Hematopoietic multipotent progenitor cell treated with erythropoietin and hydrocortisone succinate and interleukin-3 and kit ligand, for 15 days (in vitro differentiated cells): ENCODE measurements at regions not wholly inside any gene's neighbourhood (a gene's known extent, or its start where the extent isn't known, plus 50 kb on each side); places are given as distances from the start of the nearest gene placed in this dataset.
"Not testable (repeated sequence)": the region's sequence is repeated elsewhere in the genome, so short reads cannot be mapped to it uniquely, and the experiment has no call there.

ENCODE experiments used
- DNase-seq: peaks from one replicate; pipeline ENCODE4 v3.0.0-alpha.2; 2015; ENCODE audit warnings: low spot score

- DNase-seq, result no peak
These were observed 400.8 kb downstream of the REEP3 start for GRCh38 chr10:63921908-63922467.

GRCh38 chr10:63922468-63923284 lies 401.5 kb downstream of the REEP3 start:
- DNase-seq, result no peak

DNA sequence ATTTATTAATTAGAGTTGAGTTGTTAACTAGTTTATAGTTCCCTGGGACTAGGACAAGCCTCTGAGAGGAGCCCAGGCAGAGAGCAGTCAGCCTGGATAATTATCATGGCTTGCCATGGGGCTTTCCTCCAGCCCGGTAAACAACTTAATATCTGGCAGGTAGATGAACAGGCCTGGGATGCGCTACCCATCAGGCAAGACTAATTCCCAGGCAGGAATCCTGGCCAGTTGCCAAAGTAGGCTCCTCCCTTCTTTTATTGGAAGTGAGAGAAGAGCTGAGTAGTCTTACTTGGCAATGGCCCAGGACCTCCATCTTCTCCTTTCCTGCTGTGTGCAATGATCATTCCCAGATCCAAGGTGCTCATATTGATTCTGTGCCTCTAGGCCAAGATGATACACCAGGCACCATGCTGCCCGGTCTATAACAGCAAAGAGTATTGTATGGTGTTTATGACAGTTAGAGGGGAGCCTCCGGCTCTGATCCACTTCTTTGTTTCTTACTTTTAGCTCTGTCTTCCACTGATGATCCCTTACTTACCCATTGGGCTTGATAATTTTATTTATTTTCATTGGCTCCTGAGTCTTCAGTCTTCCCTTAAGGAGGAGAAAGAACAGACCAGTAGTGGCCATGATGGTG lies 408.7 kb downstream of the REEP3 start:
- no peak for DNase-seq

GRCh38 chr10:63930584-63930983 lies 409.4 kb downstream of the REEP3 start:
- no peak for DNase-seq

- no peak for DNase-seq
These were observed 414.5 kb downstream of the REEP3 start for GRCh38 chr10:63935705-63936104.

DNA sequence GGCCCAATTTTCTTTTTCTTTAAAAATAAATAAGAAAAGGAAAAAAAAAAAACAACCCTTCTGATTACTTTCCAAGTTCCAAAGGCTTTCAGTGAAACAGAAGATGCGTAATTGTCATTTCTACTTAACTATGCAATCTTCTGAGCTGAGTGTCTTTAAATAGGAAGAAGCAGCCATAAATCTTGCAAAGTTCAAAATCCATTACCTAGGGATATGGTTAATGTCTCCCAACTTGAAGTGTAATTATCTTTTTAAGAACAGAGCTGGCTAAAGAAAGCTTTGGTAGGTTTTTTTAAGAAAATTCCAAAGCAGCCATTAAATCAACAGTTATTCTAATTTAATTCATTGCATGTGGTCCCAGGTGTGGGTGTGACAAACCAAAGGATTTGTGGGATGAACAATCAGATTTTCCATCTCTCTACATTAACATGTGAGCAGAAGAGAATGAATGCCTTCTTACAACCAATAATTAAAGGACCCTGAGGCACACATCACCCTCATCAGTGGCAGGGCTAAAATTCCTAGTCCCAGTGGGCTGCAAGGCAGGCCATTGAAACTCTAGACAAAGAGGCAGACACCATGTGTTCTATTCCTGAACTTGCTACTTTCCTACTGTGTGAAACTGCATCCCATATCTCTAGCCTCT lies 419.2 kb downstream of the REEP3 start:
- DNase-seq, result no peak

GRCh38 chr10:63964406-63964805 lies 443.2 kb downstream of the REEP3 start:
- DNase-seq, result no peak

GRCh38 chr10:63965846-63966245 lies 444.6 kb downstream of the REEP3 start:
- DNase-seq, result no peak

GRCh38 chr10:63972949-63973827 lies 452.0 kb downstream of the REEP3 start:
- no peak for DNase-seq

DNA sequence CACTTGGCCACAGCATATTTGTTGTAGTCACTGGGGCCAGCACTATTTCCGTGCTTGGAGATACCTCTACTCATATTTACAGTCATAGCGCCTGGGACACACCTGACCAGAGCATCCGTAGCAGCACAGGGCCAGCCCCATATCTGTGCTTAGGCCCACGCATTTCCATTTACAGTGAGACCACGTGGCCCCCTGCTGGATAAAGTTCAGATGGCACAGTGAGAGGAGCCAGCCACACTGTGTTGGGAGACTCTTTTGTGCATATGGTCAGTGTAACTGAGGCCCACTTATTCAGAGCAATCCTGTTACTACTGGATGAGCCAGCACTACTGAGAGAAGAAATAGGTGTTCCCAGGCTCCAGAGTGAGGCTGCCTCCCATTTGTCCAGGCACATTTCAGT lies 455.3 kb downstream of the REEP3 start:
- no peak for DNase-seq

- no peak for DNase-seq
These were observed 456.2 kb downstream of the REEP3 start for GRCh38 chr10:63977329-63977923.

GRCh38 chr10:63980870-63981269 lies 459.7 kb downstream of the REEP3 start:
- not testable (repeated sequence) for DNase-seq

- DNase-seq, result not testable (repeated sequence)
These were observed 462.9 kb downstream of the REEP3 start for GRCh38 chr10:63984061-63984460.

- no peak for DNase-seq
These were observed 465.3 kb downstream of the REEP3 start for GRCh38 chr10:63986536-63986935.

DNA sequence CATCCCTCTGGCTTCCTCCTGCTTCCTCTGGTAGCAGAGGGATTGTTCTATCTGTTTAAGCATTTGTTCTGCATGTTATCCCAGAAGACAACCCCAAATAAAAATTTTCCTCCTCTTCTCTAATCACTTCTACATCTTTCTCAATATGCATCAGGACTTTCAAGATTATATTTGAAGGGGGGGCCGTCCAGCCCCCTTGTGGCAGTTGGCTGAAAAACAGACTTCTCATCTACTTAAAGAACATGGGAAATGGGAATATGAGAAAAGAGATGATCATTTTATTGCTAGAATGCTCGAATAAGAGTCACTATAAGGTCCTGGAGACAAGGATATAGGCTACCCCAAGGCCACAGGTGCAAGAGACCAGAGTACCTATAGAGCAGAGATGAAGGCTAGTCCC lies 466.0 kb downstream of the REEP3 start:
- no peak for DNase-seq

- no peak for DNase-seq
These were observed 473.2 kb downstream of the REEP3 start for GRCh38 chr10:63994371-63994770.

GRCh38 chr10:64007157-64007556 lies 486.0 kb downstream of the REEP3 start:
- no peak for DNase-seq

DNA sequence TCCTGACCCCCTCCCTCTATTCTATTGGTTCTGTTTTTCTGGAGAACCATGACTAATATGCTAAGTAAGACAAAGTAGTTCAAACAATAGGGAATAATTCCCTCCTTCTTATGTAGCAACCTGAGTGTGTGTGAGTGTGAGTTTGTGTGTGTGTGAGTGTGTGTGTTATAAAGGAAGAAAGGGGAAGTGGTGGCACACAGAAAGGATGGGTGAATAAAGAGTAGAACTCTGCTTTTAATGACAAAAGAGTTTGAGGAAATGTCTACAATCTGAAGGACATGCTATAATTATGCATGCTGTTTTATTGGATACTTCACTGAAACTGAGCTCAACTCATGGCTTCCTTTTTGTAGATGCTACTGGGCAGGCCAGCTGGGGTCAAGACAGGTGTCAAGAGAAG lies 489.5 kb downstream of the REEP3 start:
- DNase-seq, result no peak

DNA sequence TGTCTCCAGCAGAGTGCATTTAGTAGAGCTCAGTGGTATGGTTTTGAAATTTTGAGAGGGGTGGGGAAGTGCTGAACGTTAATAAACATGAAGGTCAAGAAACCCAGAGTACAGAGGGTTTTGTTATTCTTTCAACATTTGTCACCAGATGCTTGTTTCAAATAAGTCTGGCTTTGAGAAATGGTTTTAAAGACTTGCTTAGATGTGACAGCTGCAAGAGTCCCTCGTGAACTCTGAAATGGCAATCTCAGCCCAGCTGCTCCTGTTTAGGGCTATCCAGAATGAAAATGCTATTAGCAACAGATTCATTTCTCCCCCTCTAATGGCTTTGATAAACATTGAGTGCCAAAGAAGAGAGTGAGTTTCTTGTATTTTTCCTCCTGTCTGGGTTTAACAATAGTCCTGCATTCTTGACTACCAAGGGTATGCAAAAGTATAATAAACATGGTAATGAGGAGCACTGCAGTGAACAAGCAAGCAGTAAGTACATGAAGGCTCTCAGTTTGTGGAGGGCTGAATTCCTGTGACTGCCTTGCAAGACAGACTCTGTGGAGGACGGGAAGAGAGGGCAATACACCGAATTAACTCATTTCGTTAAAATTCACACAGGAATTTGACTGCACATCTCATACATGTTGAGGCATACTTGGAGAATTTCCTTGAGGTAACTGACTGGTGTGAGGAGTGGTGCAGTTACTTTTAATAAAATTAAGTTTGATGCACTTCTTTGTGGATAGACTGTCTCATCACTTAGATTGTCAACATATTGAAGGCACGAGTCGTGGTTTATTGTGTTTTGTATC lies 490.9 kb downstream of the REEP3 start:
- DNase-seq, result no peak

GRCh38 chr10:64014281-64014680 lies 493.1 kb downstream of the REEP3 start:
- no peak for DNase-seq
